Ishikawa (cell line): ENCODE measurements at regions not wholly inside any gene's neighbourhood (a gene's known extent, or its start where the extent isn't known, plus 50 kb on each side); places are given as distances from the start of the nearest gene placed in this dataset.

Experiments
- CEBPB ChIP-seq: IDR thresholded peaks from 2 replicates; pipeline ENCODE4 v1.6.1; 2012
- CREB1 ChIP-seq: IDR thresholded peaks from 2 replicates; pipeline ENCODE4 v1.6.1; 2012; ENCODE audit warnings: low read depth
- EGR1 ChIP-seq: IDR thresholded peaks from 2 replicates; pipeline ENCODE4 v1.6.1; 2012
- EP300 ChIP-seq: IDR thresholded peaks from 2 replicates; pipeline ENCODE4 v1.6.1; 2012; ENCODE audit warnings: borderline replicate concordance
- FOXM1 ChIP-seq: IDR thresholded peaks from 2 replicates; pipeline ENCODE4 v1.6.1; 2012; ENCODE audit warnings: low read depth, borderline replicate concordance
- NFIC ChIP-seq: IDR thresholded peaks from 2 replicates; pipeline ENCODE4 v1.6.1; 2012
- RAD21 ChIP-seq: IDR thresholded peaks from 2 replicates; pipeline ENCODE4 v1.6.1; 2012; ENCODE audit warnings: low read depth
- REST ChIP-seq: IDR thresholded peaks from 2 replicates; pipeline ENCODE4 v1.6.1; 2012; ENCODE audit warnings: low read depth, mild to moderate bottlenecking
- TAF1 ChIP-seq: IDR thresholded peaks from 2 replicates; pipeline ENCODE4 v1.6.1; 2012; ENCODE audit warnings: low read depth, mild to moderate bottlenecking
- TCF12 ChIP-seq: IDR thresholded peaks from 2 replicates; pipeline ENCODE4 v1.6.1; 2012; ENCODE audit warnings: low read depth
- TEAD4 ChIP-seq: IDR thresholded peaks from 2 replicates; pipeline ENCODE4 v1.6.1; 2012
- USF1 ChIP-seq: IDR thresholded peaks from 2 replicates; pipeline ENCODE4 v1.6.1; 2012
- YY1 ChIP-seq: IDR thresholded peaks from 2 replicates; pipeline ENCODE4 v1.6.1; 2012; ENCODE audit warnings: low read depth
- ZBTB7A ChIP-seq: IDR thresholded peaks from 2 replicates; pipeline ENCODE4 v1.6.1; 2012; ENCODE audit warnings: low read depth
- TF ChIP-seq, protein P1 (sequence below): IDR thresholded peaks from 2 replicates; pipeline ENCODE4 v1.6.1; 2012

DNA sequence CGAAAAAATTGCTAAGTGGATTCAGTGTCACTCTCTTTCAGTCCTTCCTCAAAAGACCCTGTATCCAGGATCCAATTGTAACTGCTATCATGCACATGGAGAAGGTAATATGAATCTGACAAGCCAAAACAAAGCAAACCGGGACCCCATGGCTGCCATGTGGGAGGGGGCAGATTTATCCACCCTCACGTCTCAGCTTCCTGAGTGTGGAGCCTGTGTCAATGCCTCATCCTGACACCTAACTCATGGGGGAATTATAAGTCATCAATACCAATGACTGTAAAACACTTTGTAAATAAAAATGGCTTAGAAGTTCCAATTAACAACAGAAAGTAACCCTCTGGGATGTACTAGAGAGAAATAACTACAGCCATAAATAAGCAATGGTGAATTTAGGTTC lies 174.1 kb upstream of the MCHR2 start:
- TF ChIP-seq TCF12: no peak
- no peak for TF ChIP-seq NFIC
- no peak for TF ChIP-seq USF1
- no peak for TF ChIP-seq TEAD4
- no peak for TF ChIP-seq FOXM1
- TF ChIP-seq EP300: no peak

DNA sequence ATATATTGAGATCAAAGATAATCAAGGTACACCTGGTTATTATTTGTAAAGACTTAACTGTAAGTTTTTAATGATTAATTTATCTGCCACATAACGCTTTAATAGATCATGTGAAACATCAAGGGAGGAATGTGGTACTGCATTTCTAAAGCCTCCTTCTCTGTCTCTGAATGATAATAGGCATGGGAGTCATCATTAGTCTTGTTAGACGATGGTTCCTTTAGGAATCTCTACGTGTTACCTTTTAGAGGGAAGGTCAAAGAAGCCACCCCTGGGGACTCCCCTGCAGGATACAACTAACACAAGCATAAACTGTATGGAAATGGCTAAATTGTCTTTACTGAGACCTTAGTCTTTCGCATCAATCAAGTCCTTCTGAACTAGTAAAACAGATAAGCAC lies 173.6 kb upstream of the MCHR2 start:
- no peak for TF ChIP-seq TCF12
- TF ChIP-seq CREB1: no peak
- no peak for TF ChIP-seq ZBTB7A
- TF ChIP-seq EGR1: no peak
- no peak for TF ChIP-seq CEBPB
- TF ChIP-seq RAD21: no peak
- TF ChIP-seq FOXM1: no peak
- no peak for TF ChIP-seq TAF1
- TF ChIP-seq YY1: no peak
- TF ChIP-seq, protein P1, sequence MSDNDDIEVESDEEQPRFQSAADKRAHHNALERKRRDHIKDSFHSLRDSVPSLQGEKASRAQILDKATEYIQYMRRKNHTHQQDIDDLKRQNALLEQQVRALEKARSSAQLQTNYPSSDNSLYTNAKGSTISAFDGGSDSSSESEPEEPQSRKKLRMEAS: no peak
- TF ChIP-seq REST: no peak
- no peak for TF ChIP-seq EP300
- no peak for TF ChIP-seq NFIC
- no peak for TF ChIP-seq USF1
- no peak for TF ChIP-seq TEAD4

DNA sequence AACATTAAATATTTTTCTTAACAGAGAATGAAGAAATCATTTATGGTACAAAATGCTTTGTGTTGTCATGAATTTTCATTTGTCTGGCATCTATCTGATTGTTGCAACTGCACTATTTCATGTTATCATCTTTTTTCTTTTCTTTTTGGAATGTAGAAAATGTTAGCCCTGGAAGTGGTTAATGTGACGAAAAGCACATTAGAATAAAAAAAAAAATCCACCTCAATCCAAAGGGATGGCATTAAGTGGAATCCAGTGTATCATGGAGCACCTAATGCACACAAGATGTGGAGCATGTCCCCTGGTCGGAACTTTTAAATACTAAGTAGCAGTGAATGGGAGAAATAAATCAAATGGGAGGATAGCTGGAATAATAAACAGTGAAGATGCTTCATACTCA lies 172.9 kb upstream of the MCHR2 start:
- TF ChIP-seq CREB1 (no peak), TCF12 (no peak), FOXM1 (no peak), YY1 (no peak), EP300 (no peak), ZBTB7A (no peak), EGR1 (no peak), CEBPB (no peak), NFIC (no peak), TEAD4 (no peak), REST (no peak), USF1 (no peak)
- TF ChIP-seq, protein P1: no peak

DNA sequence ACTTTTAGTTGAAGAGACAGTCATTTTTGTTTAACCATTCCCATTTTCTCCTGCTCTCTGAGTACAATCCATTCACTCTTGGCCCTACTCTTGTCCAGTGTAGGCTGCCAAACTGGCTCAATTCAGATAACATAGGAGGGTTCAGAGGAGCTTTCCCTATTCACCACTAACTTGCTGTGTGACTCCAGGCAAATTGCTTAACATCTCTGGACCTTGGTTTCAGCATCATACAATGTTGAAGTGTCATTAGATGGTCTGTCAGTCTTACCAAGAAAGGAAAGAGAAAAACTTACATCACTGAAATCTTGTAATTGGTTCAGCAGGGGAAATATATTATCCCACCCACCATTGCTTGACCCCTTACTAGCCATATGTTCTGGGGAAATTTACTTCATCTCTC lies 171.4 kb upstream of the MCHR2 start:
- no peak for TF ChIP-seq EP300
- no peak for TF ChIP-seq REST
- TF ChIP-seq, protein P1: no peak
- TF ChIP-seq YY1: no peak
- no peak for TF ChIP-seq EGR1
- no peak for TF ChIP-seq TEAD4
- no peak for TF ChIP-seq ZBTB7A
- TF ChIP-seq USF1: no peak
- TF ChIP-seq NFIC: no peak
- no peak for TF ChIP-seq RAD21
